SKM-1 treated with dmso at 0.1 percent for 144 hours (cell line): ENCODE measurements at regions not wholly inside any gene's neighbourhood (a gene's known extent, or its start where the extent isn't known, plus 50 kb on each side); places are given as distances from the start of the nearest gene placed in this dataset.
A peak's percentile ranks its signal among the peaks of the same experiment; 100 is the strongest.

Experiments used
- DNase-seq: peaks from one replicate; lab custom pipeline; 2025; ENCODE audit not compliant: unreplicated experiment; lab: John Stamatoyannopoulos, UW

GRCh38 chr3:177995381-177996085 lies 540.7 kb upstream of the KCNMB2 start:
- DNase-seq: no peak

GRCh38 chr3:178001670-178002101 lies 534.5 kb upstream of the KCNMB2 start:
- peak; percentile 37 for DNase-seq

- no peak for DNase-seq
These were observed 534.1 kb upstream of the KCNMB2 start for GRCh38 chr3:178002113-178002512.

- peak; percentile 32 for DNase-seq
These were observed 532.5 kb upstream of the KCNMB2 start for GRCh38 chr3:178003756-178004155.

- DNase-seq: no peak
These were observed 530.3 kb upstream of the KCNMB2 start for GRCh38 chr3:178005961-178006360.

GRCh38 chr3:178010306-178010705 lies 525.9 kb upstream of the KCNMB2 start:
- no peak for DNase-seq

- no peak for DNase-seq
These were observed 516.6 kb upstream of the KCNMB2 start for GRCh38 chr3:178019645-178020044.

- no peak for DNase-seq
These were observed 513.6 kb upstream of the KCNMB2 start for GRCh38 chr3:178022599-178022998.

- DNase-seq: no peak
These were observed 507.3 kb upstream of the KCNMB2 start for GRCh38 chr3:178028933-178029332.

- DNase-seq: no peak
These were observed 499.6 kb upstream of the KCNMB2 start for GRCh38 chr3:178036451-178037144.

GRCh38 chr3:178041931-178042330 lies 494.3 kb upstream of the KCNMB2 start:
- no peak for DNase-seq

GRCh38 chr3:178042376-178042775 lies 493.9 kb upstream of the KCNMB2 start:
- no peak for DNase-seq

- DNase-seq: no peak
These were observed 493.2 kb upstream of the KCNMB2 start for GRCh38 chr3:178043084-178043483.

GRCh38 chr3:178044320-178044719 lies 491.9 kb upstream of the KCNMB2 start:
- DNase-seq: no peak

GRCh38 chr3:178047496-178047895 lies 488.7 kb upstream of the KCNMB2 start:
- no peak for DNase-seq

GRCh38 chr3:178048768-178049167 lies 487.5 kb upstream of the KCNMB2 start:
- no peak for DNase-seq

- no peak for DNase-seq
These were observed 481.8 kb upstream of the KCNMB2 start for GRCh38 chr3:178054471-178054870.

- no peak for DNase-seq
These were observed 480.3 kb upstream of the KCNMB2 start for GRCh38 chr3:178055939-178056338.

GRCh38 chr3:178056868-178057267 lies 479.4 kb upstream of the KCNMB2 start:
- no peak for DNase-seq

GRCh38 chr3:178058629-178059028 lies 477.6 kb upstream of the KCNMB2 start:
- no peak for DNase-seq

- DNase-seq: no peak
These were observed 477.1 kb upstream of the KCNMB2 start for GRCh38 chr3:178059119-178059518.

- no peak for DNase-seq
These were observed 476.4 kb upstream of the KCNMB2 start for GRCh38 chr3:178059836-178060235.

GRCh38 chr3:178060407-178060806 lies 475.8 kb upstream of the KCNMB2 start:
- DNase-seq: no peak
